Brain microvascular endothelial cell (primary cell): ENCODE measurements at regions not wholly inside any gene's neighbourhood (a gene's known extent, or its start where the extent isn't known, plus 50 kb on each side); places are given as distances from the start of the nearest gene placed in this dataset.

ENCODE experiments used
- DNase-seq: peaks from one replicate; pipeline ENCODE4 v3.0.0-alpha.2; 2020
- H3K27ac ChIP-seq: fragments of 250-450 bp; sonication (Bioruptor Pico); 2 replicates; pipeline ENCODE4 v1.5.1; 2020; ENCODE audit warnings: mild to moderate bottlenecking, moderate library complexity
- H3K27me3 ChIP-seq: fragments of 250-450 bp; sonication (Bioruptor Pico); replicated peaks from 2 replicates; pipeline ENCODE4 v1.5.1; 2020; ENCODE audit warnings: mild to moderate bottlenecking
- H3K36me3 ChIP-seq: fragments of 250-450 bp; sonication (Bioruptor Pico); replicated peaks from 2 replicates; pipeline ENCODE4 v1.5.1; 2020; ENCODE audit warnings: mild to moderate bottlenecking
- H3K4me3 ChIP-seq: 2 replicates; pipeline ENCODE4 v1.5.1; 2011; ENCODE audit warnings: low read depth, mild to moderate bottlenecking, control low read depth, low read length, moderate library complexity
- CTCF ChIP-seq: IDR thresholded peaks from 2 replicates; pipeline ENCODE4 v1.5.1; 2011; ENCODE audit warnings: low read depth, mild to moderate bottlenecking, moderate library complexity, low read length, control low read depth, inconsistent platforms; ENCODE audit errors: missing control alignments
- in situ Hi-C: cut with HindIII; loops from 2 replicates; pipeline ENCODE4 v1.10.0; 2017; ENCODE audit warnings: low sequenced_read_pairs, low pct_ligation_motif_present

DNA sequence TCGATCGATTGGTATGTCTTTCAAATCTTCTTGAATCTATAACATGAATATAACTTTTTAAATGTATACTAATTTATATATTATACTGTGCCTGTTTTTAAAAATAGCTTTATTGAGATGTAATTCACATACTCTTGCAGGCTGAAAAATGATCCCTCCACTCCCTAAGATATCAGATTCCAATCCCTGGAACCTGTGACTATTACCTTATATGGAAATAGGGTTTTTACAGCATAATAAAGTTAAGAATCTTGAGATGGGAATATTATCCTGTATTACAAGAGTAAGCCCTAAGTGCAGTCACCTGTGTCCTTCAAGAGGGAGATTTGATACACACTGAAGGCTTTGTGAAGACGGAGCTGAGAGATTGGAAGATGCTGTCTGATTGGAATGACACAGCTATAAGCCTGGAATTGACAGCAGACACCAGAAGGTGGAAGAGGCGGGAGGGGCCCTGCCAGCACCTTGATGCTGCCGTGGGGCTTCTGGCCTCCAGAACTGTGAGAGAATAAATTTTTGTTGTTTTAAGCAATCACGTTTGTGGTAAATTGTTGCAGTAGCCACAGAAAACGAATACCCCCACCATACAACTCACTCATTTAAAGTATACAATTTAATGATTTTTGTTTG is 161.3 kb downstream of the RMI1 start:
- no peak overlapping the region for H3K27ac ChIP-seq
- H3K4me3 ChIP-seq: no peak overlapping the region
- in situ Hi-C loops: no loop called here
- H3K36me3 ChIP-seq: no peaks in the 10 kb centered on the region
- peaks cover 13% of the 10 kb centered on the region for H3K27me3 ChIP-seq
- no peak for DNase-seq
- no peak for TF ChIP-seq CTCF

GRCh38 chr9:84145031-84145430 is 164.4 kb downstream of the RMI1 start:
- H3K4me3 ChIP-seq: no peak overlapping the region
- H3K36me3 ChIP-seq: no peaks in the 10 kb centered on the region
- in situ Hi-C loops: no loop called here
- no peak for TF ChIP-seq CTCF
- no peak for DNase-seq
- peaks cover 6% of the 10 kb centered on the region for H3K27me3 ChIP-seq
- H3K27ac ChIP-seq: no peak overlapping the region

DNA sequence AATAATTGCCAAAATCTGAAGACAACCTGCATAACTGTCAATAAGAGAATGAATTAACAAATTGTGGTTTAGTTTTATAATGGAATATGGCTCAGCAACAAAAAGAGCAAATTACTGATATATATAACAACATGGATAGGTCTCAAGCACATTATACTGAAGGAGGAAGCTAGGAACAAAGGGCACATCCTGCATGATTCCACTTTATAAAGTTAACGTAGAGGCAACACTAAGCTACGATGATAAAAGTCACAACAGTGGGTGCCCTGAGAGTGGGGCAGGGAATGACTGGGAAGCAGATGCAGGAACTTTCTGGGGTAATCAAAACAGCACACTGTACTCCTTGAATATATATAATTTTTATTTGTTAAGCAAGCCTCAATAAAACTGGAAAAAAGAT is 165.2 kb downstream of the RMI1 start:
- TF ChIP-seq CTCF: no peak
- Histone ChIP-seq H3K27me3 (no peaks in the 10 kb centered on the region), H3K36me3 (no peaks in the 10 kb centered on the region), H3K27ac (no peak overlapping the region), H3K4me3 (no peak overlapping the region)
- DNase-seq: no peak
- in situ Hi-C loops: no loop called here

GRCh38 chr9:84146893-84147710 is 166.5 kb downstream of the RMI1 start:
- DNase-seq: no peak
- in situ Hi-C loops: no loop called here
- Histone ChIP-seq H3K36me3 (no peaks in the 10 kb centered on the region), H3K4me3 (no peak overlapping the region), H3K27ac (no peak overlapping the region), H3K27me3 (no peaks in the 10 kb centered on the region)
- no peak for TF ChIP-seq CTCF

DNA sequence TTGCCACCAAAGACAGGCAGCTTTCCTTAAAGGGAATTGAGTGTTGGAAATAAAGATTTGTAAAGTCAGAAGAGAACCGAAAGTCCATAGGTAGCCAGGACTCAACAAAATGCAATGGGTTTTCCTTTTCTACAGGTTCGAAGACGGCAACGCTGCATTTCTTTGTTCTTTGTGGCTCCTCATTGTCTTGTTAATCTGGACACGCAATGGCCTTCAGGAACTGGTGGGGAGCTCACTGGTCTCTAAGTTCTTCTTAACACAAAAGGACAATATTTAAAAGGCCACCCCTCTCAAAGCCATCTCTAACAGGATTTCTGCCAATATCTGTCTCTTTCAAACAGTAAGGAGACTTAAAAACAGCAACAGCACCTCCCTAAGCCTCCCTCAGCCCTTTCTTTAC is 170.6 kb downstream of the RMI1 start:
- in situ Hi-C loops: loop anchor here (25.0 kb wide), 1 partner anchor 164 kb away; the partner anchor contains the start of genes HNRNPK and RMI1
- no peak for DNase-seq
- no peak for TF ChIP-seq CTCF
- Histone ChIP-seq H3K27ac (no peak overlapping the region), H3K27me3 (no peaks in the 10 kb centered on the region), H3K36me3 (no peaks in the 10 kb centered on the region), H3K4me3 (no peak overlapping the region)
